ENCODE measurements at regions not wholly inside any gene's neighbourhood (a gene's known extent, or its start where the extent isn't known, plus 50 kb on each side); places are given as distances from the start of the nearest gene placed in this dataset.
"Not testable (repeated sequence)": the region's sequence is repeated elsewhere in the genome, so short reads cannot be mapped to it uniquely, and the experiment has no call there.

DNA sequence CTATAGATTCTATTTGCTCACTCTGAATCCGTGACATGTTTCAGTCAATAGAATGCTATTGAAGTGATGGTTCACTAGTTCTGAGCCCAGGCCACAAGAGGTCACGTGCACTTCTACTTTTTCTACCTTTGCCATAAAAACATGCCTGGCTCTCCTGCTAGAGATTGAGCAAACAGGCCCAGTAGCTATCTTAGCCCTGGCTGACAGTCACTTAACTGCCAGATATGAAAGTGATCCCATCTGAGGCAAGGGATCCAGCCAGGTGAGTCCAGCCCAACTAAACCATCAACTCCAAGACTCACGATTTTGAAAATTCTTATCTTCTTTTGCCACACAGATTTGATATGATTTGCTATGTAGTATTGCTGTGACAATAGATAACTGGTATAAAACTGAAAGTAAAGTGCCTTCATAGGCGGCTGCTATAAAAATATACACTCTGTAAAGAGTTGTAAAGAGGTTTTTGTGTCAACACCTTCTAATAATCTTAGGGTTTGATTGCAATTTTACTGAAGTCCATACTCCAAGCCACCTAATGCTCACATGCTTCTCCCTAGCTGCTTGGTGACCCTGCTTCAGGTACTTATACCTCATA, 937.7 kb upstream of the SOX9 start:
- H3K4me3 Mint-ChIP-seq, result no peak overlapping the region
- no peaks in the 10 kb centered on the region for H3K4me1 Mint-ChIP-seq
- ChIA-PET POLR2A (no interaction called here), CTCF (no interaction called here)
- H3K27me3 Mint-ChIP-seq, result no peaks in the 10 kb centered on the region
- no peak for DNase-seq
- no peak overlapping the region for H3K27ac Mint-ChIP-seq
- no peaks in the 10 kb centered on the region for H3K36me3 Mint-ChIP-seq (ENCODE audit: low read depth)
- peaks cover 3% of the 10 kb centered on the region for H3K9me3 Mint-ChIP-seq

DNA sequence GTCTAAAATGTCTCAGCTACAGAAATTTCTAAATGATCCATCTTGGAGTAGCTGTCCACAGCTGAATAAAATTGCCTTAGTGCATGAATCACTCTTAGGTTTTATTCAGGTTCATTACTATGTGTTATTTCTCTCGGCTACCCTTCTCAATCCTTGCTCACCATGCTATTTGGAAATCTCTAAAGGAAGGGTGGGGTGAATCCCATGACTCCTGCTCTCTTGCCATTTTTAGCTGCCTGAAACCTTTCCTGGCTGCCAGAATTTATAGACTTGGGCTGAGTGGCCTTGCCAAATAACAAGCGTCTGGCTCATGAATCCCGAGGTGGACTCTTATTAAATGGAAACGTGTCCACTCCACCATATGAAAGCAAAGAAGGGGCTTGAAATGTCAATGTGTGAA, 936.1 kb upstream of the SOX9 start:
- Mint-ChIP-seq H3K36me3 (ENCODE audit: low read depth) (no peaks in the 10 kb centered on the region), H3K27me3 (no peaks in the 10 kb centered on the region), H3K27ac (no peak overlapping the region), H3K4me3 (no peak overlapping the region), H3K4me1 (no peaks in the 10 kb centered on the region), H3K9me3 (peaks cover 3% of the 10 kb centered on the region)
- DNase-seq, result no peak
- ChIA-PET POLR2A (no interaction called here), CTCF (no interaction called here)

DNA sequence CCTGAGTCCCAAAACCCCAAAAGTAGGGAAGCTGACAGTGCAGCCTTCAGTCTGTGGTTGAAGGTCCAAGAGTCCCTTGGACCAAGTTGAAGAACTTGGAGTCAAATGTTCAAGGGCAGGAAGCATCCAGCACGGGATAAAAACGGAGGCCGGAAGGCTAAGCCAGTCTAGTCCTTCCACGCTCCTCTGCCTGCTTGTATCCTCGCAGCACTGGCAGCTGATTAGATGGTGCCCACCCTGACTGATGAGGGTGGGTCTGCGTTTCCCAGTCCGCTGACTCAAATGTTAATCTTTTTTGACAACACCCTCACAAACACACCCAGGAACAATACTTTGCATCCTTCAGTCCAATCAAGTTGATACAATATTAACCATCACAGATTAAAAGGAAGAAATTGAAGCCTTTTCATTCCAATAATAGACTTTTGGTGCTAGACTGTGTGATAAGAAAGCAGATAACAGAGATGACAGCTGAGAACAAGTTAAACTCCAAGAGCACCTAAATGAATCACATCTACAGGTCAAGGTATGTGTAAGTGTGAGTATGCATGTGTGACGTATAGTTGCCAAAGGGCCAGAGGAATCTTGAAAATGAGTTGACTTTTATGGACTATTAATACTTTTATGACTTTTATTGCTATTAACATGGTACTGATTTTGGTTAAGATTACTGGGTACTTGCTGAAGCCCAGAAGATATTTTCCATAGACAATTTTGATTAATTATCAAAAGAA, 933.5 kb upstream of the SOX9 start:
- peaks cover 3% of the 10 kb centered on the region for H3K9me3 Mint-ChIP-seq
- DNase-seq, result no peak
- ChIA-PET CTCF (no interaction called here), POLR2A (no interaction called here)
- H3K4me1 Mint-ChIP-seq, result no peaks in the 10 kb centered on the region
- H3K36me3 Mint-ChIP-seq (ENCODE audit: low read depth), result no peaks in the 10 kb centered on the region
- H3K27me3 Mint-ChIP-seq, result no peaks in the 10 kb centered on the region
- H3K27ac Mint-ChIP-seq, result no peak overlapping the region
- no peak overlapping the region for H3K4me3 Mint-ChIP-seq

DNA sequence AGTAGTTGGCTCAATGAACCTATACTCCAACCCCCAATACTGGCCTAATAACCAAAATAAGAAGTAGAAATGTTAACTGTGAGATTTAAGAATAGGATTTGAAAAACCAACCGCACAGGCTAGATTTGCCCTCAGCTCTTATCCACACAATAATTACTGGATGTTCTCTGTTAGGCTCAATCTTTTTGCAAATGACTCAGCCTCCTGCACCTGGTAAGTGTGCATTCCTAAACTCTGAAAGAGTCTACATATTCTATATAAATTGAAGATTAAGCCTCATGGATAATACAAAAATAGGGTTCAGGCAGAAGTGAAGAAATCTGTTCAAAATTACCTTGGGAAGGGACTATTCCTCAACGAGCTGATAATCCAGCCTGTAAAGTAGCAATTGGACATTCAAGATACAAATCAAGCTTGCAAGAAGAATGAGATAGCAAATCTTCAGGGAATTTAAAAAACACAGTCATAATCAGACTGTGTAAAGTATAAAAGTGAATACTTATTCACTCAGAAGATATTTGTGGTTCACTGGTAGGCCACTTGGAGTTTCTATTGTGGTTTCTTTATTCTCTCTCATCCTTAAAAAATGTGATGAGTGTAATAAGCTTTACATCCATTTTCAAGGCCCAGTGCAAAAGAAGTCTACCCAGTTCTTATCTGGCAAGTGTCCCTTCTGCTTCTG, 931.9 kb upstream of the SOX9 start:
- Mint-ChIP-seq H3K36me3 (ENCODE audit: low read depth) (no peaks in the 10 kb centered on the region), H3K9me3 (peaks cover 3% of the 10 kb centered on the region), H3K27ac (no peak overlapping the region), H3K4me1 (no peaks in the 10 kb centered on the region), H3K27me3 (no peaks in the 10 kb centered on the region), H3K4me3 (no peak overlapping the region)
- DNase-seq, result no peak
- ChIA-PET POLR2A (no interaction called here), CTCF (no interaction called here)

DNA sequence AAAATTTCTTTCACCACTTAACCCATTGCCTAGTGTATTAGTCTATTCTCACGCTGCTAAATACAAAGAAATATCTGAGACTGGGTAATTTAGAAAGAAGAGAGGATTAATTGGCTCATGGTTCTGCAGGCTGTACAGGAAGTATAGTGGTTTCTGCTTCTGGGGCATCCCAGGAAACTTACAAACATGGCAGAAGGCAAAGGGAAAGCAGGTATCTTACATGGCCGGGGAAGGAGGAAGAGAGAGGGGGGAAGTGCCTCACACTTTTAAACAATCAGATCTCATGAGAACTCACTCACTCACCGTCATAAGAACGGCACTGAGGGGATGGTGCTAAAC, 931.4 kb upstream of the SOX9 start:
- Mint-ChIP-seq H3K36me3 (ENCODE audit: low read depth) (no peaks in the 10 kb centered on the region), H3K4me1 (no peaks in the 10 kb centered on the region), H3K27me3 (no peaks in the 10 kb centered on the region), H3K27ac (no peak overlapping the region), H3K9me3 (peaks cover 3% of the 10 kb centered on the region), H3K4me3 (no peak overlapping the region)
- no peak for DNase-seq
- CTCF ChIA-PET, result no interaction called here
- POLR2A ChIA-PET, result no interaction called here

DNA sequence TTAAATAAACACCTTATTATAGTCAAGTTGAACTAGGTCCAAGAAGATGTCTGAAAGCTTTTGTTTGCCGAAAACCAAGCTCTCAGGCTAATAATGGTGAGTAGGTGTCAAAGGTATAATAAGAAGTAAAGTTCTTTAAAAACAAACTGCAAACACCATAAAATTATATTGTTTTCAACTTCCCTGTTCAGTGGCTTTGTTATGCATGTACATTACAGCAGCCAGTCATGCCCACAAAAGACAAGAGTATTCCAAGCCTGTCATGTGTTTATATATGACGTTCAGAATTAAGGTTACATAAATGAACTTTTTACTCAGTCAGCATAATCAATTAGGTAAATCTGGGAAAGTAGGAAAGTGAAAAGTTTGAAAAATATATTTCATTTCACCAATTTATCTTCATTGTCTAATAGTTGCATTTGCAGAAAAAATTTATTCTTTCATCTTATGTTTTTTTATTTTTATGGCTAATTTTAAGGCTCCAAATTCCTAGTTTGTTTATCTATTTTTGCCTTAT, 928.7 kb upstream of the SOX9 start:
- ChIA-PET CTCF (no interaction called here), POLR2A (no interaction called here)
- Mint-ChIP-seq H3K4me1 (no peaks in the 10 kb centered on the region), H3K36me3 (ENCODE audit: low read depth) (no peaks in the 10 kb centered on the region), H3K4me3 (no peak overlapping the region), H3K9me3 (peaks cover 3% of the 10 kb centered on the region), H3K27ac (no peak overlapping the region), H3K27me3 (no peaks in the 10 kb centered on the region)
- DNase-seq, result no peak

DNA sequence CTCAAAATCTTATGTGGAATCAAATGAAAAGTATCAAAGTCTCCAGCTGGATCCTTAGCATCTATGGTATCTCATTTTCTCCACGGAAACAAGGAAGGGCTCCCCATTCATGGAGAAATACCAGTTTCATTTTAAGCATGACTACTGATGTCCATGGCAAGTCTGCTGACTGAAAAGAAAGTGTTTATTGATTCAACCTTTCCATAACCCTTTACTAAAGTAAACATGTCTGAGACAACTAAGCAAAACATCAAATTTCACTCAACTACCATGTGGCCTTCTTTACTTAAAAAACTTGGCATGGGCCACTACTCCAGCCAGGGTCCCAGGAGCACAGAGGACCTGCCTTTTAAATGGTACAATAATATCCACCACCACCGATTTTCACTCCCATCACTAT, 928.0 kb upstream of the SOX9 start:
- H3K27me3 Mint-ChIP-seq, result no peaks in the 10 kb centered on the region
- ChIA-PET POLR2A (no interaction called here), CTCF (no interaction called here)
- DNase-seq, result no peak
- no peaks in the 10 kb centered on the region for H3K4me1 Mint-ChIP-seq
- H3K27ac Mint-ChIP-seq, result no peak overlapping the region
- no peak overlapping the region for H3K4me3 Mint-ChIP-seq
- H3K36me3 Mint-ChIP-seq (ENCODE audit: low read depth), result no peaks in the 10 kb centered on the region
- H3K9me3 Mint-ChIP-seq, result peaks cover 3% of the 10 kb centered on the region

DNA sequence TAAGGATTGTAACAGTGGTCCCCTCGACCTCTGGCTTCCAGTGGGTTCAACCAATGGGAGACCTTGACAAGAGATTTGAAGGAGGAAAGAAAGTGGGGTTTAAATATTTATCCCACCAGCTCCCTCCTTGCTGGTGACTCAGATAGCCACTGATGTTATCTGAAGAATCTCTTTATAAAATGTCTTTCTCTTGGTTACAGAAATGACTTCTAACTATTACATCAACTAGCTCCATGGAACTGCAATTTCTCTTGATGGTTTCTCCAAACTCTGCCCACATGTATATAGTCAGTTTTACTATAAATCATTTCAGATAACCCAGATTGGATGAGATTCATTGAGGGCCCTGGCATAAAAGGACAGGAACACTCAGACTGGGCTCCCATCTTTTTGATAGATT, 920.2 kb upstream of the SOX9 start:
- H3K27me3 Mint-ChIP-seq, result no peaks in the 10 kb centered on the region

DNA sequence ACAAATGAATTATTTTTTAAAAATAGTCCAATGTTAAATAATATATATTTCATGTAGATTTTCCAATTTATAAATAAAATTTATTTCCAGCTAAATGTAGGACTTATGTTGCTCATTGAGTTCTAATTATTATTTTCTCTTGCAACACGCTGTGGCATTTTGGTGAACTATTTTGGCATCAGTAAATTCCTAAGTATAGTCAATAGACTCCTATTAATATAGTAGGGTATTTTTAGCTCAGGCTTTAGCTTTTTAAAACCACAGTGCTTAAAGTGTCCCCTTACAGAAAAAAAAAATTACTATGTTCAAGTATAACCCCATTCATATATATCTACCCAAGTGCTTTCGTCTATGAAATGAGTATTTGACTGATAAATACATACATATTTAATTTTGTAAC, 919.2 kb upstream of the SOX9 start:
- no peak for DNase-seq
- ChIA-PET POLR2A (no interaction called here), CTCF (no interaction called here)
- Mint-ChIP-seq H3K4me1 (no peaks in the 10 kb centered on the region), H3K9me3 (peaks cover 2% of the 10 kb centered on the region), H3K27ac (no peak overlapping the region), H3K36me3 (ENCODE audit: low read depth) (no peaks in the 10 kb centered on the region), H3K27me3 (no peaks in the 10 kb centered on the region), H3K4me3 (no peak overlapping the region)

More for the DNA sequence above, 920.2 kb upstream of the SOX9 start:
- no peak overlapping the region for H3K27ac Mint-ChIP-seq
- no peak for DNase-seq
- H3K4me3 Mint-ChIP-seq, result no peak overlapping the region
- POLR2A ChIA-PET, result no interaction called here
- H3K9me3 Mint-ChIP-seq, result no peaks in the 10 kb centered on the region
- no peaks in the 10 kb centered on the region for H3K4me1 Mint-ChIP-seq
- no peaks in the 10 kb centered on the region for H3K36me3 Mint-ChIP-seq (ENCODE audit: low read depth)
- CTCF ChIA-PET, result no interaction called here

DNA sequence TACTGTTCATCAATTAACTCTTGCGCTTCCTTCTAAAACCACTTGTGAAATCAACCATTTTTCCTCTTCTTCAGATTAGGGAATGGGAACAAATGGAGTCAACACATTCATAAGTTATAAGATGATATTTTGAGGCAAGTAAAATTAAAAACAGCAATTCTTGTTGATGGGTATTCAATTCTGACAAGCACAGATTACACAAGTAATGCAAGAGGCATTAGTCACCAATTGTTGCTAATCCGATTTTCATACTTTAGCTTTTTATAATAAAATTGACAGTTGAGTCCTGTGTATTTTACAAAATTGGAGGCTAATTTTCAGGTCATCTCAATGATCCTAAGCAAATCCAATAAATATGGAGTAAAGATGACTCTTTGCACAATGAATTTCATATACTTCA, 918.4 kb upstream of the SOX9 start:
- Mint-ChIP-seq H3K4me1 (no peaks in the 10 kb centered on the region), H3K36me3 (ENCODE audit: low read depth) (no peaks in the 10 kb centered on the region), H3K9me3 (peaks cover 3% of the 10 kb centered on the region), H3K27me3 (no peaks in the 10 kb centered on the region), H3K4me3 (no peak overlapping the region), H3K27ac (no peak overlapping the region)
- DNase-seq, result no peak
- CTCF ChIA-PET, result no interaction called here
- POLR2A ChIA-PET, result no interaction called here

DNA sequence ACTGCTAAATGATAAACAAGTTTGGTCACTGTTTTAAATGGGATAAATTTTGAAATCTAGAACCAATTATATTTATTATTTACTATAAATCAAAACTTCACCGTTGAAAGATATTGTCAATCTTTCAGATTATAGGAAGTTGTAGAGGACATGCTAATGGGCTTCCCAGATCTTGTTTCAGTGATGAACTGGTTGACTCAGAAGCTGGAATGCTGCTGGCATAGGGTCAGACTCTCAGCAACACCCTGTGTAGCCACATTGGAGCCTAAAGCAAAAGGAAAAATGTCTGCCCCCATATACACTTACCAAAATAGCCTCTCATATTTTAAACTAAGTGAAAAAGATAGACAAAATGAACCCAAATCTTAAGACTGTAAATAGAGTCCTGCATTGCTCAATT, 916.9 kb upstream of the SOX9 start:
- Mint-ChIP-seq H3K4me1 (no peaks in the 10 kb centered on the region), H3K9me3 (peaks cover 8% of the 10 kb centered on the region), H3K27me3 (no peaks in the 10 kb centered on the region), H3K27ac (no peak overlapping the region), H3K4me3 (no peak overlapping the region), H3K36me3 (ENCODE audit: low read depth) (no peaks in the 10 kb centered on the region)
- ChIA-PET CTCF (no interaction called here), POLR2A (no interaction called here)
- DNase-seq, result no peak

DNA sequence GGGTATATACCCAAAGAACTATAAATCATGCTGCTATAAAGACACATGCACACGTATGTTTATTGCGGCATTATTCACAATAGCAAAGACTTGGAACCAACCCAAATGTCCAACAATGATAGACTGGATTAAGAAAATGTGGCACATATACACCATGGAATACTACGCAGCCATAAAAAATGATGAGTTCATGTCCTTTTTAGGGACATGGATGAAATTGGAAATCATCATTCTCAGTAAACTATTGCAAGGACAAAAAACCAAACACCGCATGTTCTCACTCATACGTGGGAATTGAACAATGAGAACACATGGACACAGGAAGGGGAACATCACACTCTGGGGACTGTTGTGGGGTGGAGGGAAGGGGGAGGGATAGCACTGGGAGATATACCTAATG, 914.9 kb upstream of the SOX9 start:
- POLR2A ChIA-PET, CTCF ChIA-PET, H3K27ac Mint-ChIP-seq: not testable (repeated sequence)

DNA sequence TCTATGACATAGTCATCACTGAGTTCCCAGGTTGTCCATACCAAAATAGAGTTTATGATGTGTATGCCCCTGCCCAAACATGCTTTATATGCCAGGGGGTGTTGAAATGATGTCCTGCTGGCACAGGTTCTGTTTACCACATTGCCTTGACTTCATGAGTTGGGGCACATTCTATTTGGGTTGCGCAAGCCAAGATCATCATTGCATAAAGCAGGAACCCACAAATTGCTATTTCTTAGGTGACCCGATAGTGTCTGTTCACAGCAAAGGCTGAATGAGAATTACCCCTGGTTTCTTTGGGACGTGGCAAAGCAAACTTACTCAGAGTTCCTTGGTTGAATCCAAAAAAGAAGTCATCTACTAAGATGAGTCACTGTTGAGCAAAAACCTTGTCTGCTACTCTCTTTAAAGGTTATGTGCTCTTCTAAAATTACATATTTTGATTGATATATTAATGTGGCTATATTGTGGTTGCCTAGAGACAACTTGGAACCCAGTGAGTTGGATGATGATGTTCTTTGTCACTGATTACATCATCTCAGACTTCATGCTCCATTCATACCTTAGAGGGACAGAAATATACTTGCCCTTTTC, 912.6 kb upstream of the SOX9 start:
- POLR2A ChIA-PET, result no interaction called here
- peaks cover 12% of the 10 kb centered on the region for H3K9me3 Mint-ChIP-seq
- CTCF ChIA-PET, result no interaction called here
- no peaks in the 10 kb centered on the region for H3K4me1 Mint-ChIP-seq
- H3K27ac Mint-ChIP-seq, result no peak overlapping the region
- H3K4me3 Mint-ChIP-seq, result no peak overlapping the region
- no peaks in the 10 kb centered on the region for H3K36me3 Mint-ChIP-seq (ENCODE audit: low read depth)
- DNase-seq, result no peak
- H3K27me3 Mint-ChIP-seq, result no peaks in the 10 kb centered on the region

More for the DNA sequence above, 914.9 kb upstream of the SOX9 start:
- H3K4me3 Mint-ChIP-seq; H3K27me3 Mint-ChIP-seq; H3K4me1 Mint-ChIP-seq; DNase-seq; H3K36me3 Mint-ChIP-seq (ENCODE audit: low read depth): not testable (repeated sequence)
- H3K9me3 Mint-ChIP-seq, result peaks cover 12% of the 10 kb centered on the region
